LoVo (cell line): ENCODE measurements at regions not wholly inside any gene's neighbourhood (a gene's known extent, or its start where the extent isn't known, plus 50 kb on each side); places are given as distances from the start of the nearest gene placed in this dataset.
"Not testable (repeated sequence)": the region's sequence is repeated elsewhere in the genome, so short reads cannot be mapped to it uniquely, and the experiment has no call there.

Experiments
- DNase-seq: peaks from one replicate; pipeline ENCODE4 v3.0.0-alpha.2; 2016; ENCODE audit warnings: low spot score

DNA sequence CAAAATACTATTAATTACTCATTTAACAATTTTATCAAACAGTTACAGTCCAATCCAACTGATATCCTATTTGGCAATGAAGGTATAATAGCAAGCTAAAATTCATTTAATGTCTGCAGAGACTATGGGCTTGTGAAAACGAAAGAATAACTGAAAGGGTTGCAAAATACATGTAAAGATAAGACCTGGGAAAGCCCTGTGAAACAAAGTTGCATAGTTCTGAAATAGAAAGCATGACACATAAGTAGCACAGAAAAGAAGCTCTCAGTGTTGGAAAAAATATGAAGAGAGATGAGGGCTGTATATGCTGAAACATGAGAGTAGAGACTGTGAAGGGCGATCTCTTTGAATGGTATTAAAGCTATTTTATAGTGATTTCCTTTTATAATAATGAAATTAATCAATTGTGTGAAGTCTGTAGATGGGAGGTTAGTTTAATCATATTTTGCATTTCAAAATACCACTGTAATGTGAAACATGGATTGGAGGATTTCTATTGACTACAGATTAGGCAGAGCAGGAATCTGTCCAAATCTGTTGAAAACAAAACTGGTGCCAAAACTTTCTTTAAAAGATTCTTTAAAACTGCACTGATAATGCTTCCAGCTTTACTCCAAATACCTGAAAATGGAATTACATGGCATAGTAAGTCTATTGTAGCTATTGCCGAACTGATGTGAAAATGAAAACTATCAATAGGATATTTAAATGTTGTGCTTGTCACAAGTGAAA is 1518.9 kb upstream of the B3GALT2 start:
- no peak for DNase-seq

DNA sequence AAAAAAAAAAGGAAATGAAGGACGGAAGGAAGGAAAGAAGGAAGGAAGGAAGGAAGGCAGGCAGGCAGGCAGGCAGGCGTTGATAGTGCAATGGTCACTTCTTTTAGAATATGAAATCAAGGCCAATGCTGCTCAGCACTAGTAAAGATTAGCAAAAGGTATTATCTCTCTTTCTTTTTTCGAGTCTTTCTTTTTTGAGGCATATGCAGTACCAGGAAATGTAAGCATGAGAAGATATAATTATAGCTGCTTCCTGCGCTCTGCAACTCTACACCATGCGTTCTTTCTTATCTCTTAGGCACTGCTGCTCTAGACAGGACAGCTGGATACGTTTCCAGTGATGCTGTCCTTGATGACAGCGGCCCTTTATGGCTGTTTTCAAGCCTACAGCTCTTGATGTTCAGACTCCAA is 1512.5 kb upstream of the B3GALT2 start:
- DNase-seq: no peak

DNA sequence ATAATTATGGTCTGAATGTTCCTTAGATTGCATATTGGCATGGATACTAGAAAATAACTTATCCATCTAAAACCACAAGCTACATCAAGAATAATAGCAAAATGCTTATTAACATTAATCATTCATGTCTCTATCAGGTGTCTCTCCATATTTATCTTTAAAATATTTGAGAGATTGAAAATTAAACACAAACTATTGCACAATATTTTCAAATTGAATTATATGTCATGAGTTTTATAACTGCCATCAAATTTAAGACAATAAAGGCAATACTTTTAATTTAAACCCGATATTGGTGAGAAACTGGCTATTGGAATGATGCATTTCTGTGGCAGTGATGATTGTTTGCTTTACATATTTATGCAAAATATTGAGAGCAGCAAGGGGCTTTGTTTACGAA is 1506.8 kb upstream of the B3GALT2 start:
- no peak for DNase-seq

DNA sequence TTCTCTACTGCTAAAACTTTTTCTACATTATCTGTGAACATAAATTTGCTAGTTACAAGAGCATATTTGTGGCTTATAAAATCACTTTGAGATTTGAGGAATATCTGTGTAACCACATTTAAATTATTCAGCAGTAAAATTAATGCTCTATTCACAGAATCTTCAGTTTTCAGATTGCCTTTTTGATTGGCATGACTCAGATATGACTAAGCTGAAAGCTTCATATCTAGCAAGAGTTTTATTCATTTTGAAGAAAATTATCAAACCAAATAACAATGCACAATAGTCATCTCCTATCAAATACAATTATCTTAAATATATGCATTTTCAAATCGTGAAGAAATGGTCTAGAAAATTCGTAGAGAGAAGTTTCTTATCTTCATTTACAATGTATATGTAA is 1498.2 kb upstream of the B3GALT2 start:
- no peak for DNase-seq

DNA sequence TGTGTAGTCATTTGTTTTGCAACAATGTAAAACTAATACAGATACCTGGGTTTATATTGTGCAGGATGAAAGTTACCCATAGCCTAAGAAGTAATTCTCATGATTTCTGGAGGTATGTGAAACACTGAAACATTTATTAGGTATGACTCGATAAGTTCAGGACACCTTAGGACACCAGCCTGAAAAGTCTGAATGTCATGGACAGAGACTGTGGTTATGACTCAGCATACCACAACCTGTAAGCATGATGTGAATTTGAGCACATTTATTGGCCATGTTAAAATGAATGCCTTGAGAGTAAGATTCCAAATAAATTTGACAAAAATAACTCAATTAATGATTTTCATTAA is 1471.7 kb upstream of the B3GALT2 start:
- peak; percentile 29 for DNase-seq

DNA sequence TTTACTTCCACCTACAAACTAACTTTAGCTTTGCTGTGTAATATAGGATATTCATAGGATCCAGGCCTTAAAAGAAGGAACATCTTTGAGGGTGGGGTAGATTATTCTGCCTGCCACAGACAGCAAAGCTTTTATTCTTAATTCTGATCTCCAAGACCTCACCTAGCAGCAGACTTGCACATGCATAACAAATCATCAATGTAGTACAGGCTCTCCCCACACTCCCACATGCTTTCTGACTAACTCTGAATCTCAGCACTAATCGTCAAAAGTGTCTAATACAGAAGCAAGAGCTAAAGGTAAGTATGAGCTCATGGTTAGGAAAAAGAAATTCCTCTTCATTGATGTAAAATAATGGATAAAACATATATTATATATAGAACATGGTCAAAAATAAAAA is 1468.5 kb upstream of the B3GALT2 start:
- DNase-seq: no peak

DNA sequence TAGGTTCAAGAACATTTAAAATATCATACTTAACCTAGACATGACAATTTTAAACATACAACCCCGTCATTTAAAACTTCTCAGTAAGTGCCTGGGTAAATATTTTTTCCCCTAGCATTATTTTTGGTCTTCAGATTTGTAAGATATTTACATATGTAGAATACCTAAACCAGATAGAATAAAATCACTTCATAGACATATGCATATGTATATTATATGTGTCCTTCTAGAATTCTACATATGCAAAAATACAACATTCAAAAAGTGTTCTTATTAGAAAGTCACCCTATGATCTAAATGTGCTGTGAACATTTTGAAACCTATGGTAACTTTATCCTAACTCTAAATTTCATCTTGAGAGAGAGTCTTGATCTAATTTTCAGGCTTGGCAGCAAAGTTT is 1467.0 kb upstream of the B3GALT2 start:
- no peak for DNase-seq

DNA sequence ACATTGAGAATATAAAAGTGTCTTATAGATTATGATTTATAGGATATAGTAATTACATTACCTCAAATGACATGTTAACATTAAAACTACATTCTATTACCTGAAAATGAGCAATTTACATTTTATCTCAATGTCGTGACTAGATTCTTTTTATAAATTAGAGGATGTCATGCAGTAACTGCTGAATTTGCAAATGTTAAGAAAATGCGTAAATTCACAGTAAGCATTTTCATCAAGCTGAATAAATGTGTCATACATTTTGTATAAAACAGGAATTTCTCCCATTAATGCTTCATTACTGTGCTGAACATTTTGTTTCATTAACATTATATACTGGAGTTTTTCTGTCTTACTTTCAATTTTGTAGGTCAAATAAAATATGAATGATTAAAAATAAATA is 1460.7 kb upstream of the B3GALT2 start:
- no peak for DNase-seq

DNA sequence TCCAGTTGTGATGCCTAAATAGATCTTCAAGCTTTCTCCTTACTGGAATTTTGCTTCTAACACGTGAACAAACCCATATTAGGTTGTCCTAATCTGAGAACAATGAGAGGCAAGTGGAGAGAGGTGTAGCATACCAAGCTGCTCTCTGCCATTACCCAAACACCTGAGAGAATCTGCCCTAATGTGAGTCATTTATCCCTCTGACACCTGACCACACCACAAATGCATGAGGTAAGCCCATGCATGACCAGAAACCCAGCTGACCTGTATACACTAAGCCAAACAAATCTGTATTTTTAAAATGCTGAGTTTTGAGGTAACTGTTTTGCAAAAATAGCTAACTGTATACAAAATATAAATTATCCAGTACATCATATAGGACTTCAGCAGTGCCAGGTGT is 1458.1 kb upstream of the B3GALT2 start:
- no peak for DNase-seq

DNA sequence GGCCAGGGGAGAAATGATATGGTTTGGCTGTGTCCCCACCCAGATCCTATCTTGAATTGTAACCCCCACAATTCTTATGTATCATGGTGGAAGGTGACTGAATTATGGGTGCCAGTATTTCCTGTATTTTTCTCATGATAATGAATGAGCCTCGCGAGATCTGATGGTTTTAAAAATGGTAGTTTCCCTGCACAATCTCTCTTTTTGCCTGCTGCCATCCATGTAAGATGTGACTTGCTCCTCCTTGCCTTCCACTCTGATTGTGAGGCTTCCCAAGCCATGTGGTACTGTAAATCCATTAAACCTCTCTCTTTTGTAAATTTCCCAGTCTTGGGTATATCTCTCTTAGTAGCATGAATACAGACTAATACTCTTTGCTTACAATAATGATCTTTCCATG is 1453.9 kb upstream of the B3GALT2 start:
- no peak for DNase-seq

DNA sequence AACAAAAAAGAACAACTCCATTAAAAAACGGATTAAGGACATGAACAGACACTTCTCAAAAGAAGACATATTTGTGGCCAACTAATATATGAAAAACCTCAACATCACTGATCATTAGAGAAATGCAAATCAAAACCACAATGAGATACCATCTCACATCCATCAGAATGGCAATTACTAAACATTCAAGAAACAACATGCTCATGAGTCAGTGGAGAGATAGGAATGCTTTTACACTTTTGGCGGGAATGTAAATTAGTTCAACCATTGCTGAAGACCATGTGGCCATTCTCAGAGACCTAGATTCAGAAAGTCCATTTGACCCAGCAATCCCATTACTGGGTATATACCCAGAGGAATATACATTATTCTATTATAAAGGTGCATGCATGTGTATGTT is 1442.6 kb upstream of the B3GALT2 start:
- no peak for DNase-seq

DNA sequence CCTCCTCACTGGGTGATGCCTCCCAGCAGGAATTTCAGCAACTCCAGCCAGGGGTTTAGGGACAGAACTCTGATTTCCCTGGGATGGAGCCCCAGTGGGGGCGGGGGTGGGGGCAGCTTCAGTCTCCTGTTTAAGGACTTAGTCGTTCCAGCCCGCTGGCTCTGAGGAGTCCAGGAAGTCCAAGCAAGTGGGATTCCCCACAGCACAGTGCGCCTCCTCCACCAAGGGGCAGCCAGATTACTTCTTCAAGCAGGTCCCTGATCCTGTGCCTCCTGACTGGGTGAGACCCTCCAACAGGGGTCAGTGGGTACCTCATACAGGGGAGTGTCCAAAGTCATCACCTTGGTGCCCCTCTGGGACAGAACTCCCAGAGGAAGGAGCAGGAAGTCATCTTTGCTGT is 1438.4 kb upstream of the B3GALT2 start:
- DNase-seq: no peak

DNA sequence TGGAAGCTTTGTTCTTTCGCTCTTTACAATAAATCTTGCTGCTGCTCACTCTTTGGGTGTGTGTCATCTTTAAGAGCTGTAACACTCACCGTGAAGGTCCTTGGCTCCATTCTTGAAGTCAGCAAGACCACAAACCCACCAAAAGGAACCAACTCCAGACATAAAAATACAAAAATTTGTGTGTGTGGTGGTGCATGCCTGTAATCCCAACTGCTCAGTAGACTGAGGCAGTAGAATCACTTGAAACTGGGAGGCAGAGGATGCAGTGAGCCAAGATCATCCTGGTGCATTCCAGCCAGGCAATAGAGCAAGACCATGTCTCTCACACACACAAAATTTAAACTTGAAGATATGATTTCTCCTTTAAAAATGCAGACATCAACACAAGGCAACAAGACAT is 1431.7 kb upstream of the B3GALT2 start:
- no peak for DNase-seq

DNA sequence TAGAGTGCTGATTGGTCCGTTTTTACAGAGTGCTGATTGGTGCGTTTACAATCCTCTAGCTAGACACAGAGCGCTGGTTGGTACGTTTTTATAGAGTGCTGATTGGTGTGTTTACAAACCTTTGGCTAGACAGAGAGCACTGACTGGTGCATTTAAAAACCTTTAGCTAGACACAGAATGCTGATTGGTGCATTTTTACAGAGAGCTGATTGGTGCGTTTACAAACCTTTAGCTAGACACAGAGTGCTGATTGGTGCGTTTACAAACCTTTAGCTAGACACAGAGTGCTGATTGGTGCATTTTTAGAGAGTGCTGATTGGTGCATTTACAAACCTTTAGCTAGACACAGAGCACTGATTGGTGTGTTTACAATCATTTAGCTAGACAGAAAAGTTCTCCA is 1430.9 kb upstream of the B3GALT2 start:
- not testable (repeated sequence) for DNase-seq

DNA sequence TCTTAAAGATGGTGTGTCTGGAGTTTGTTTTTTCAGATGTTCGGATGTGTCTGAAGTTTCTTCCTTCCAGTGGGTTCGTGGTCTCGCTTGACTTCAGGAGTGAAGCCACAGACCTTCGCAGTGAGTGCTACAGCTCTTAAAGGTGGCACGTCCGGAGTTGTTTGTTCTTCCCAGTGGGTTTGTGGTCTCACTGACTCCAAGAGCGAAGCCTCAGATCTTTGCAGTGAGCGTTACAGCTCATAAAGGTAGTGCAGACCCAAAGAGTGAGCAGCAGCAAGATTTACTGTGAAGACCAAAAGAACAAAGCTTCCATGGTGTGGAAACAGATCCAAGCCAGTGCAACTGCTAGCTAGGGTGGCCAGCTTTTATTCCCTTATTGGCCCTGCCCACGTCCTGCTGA is 1430.4 kb upstream of the B3GALT2 start:
- no peak for DNase-seq

DNA sequence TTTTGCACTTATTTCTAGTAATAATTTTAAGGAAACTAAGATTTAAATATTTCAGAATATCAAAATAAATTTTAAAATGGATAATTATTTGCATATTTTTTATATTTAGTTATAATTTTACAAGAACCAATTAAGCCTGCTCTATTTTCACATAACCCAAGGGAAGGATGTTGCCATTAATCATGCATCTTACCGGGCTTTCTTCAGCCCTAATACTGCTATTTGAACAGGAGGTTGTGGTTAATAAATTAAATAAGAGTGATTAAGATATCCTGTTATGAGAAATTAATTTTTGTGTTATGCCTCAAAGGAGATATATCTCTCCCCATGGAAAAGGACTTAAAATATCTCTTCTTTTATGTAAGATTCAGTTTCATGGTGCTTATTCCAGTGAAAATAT is 1415.8 kb upstream of the B3GALT2 start:
- DNase-seq: no peak

DNA sequence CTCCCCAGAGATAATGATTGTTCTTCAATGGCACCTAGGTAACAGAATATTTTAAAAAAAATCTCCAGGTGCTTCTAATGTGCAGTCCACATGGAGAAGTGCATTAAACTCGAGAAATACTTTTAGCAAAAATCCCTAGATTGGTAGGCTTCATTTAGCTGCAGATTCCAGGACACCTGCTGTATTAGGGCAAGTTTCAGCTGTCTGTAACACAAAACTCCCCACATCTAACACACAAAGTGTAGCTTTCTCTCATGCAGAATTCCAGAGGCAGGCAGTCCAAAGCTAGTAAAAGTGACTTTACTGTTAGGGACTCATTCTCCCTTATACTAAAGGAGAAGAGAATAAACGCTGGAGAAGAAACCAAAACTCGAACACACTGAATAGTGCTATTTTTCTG is 1414.3 kb upstream of the B3GALT2 start:
- DNase-seq: no peak

DNA sequence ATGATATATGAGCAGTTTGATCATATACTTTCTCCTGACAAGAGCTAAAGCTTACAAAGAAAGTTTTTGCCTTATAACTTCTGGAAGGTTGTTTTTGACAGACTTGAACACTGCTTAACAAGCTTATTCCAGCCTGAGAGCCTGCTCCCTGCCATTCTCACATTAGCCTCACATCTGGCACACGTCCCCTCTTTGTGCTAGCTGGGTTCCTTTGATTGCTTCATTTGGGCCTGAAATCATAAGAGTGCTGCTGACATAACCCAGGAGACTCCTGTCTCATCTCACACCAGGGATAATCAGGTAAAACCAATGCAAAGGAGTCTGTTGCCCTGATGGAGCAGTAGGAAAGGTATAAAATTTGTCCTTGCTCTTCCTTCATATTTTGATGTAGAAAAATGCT is 1411.7 kb upstream of the B3GALT2 start:
- no peak for DNase-seq

DNA sequence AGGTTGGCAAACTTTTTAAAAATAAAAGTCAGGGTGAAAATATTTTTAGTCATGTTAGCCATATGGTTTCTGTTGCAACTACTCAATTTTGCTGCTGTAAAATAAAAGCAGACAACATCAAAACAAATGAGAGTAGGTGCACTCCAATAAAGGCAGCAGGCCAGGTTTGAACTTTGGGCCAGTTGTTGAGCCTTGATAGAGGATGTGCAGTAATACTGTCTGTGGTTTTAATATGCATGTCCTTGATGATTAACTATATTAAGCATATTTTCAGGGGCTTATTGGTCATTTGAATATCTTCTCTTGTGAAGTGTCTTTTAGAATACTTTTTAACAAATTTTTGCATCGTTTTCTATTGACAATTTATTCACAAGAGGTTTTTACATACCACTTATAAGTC is 1399.9 kb upstream of the B3GALT2 start:
- DNase-seq: no peak

DNA sequence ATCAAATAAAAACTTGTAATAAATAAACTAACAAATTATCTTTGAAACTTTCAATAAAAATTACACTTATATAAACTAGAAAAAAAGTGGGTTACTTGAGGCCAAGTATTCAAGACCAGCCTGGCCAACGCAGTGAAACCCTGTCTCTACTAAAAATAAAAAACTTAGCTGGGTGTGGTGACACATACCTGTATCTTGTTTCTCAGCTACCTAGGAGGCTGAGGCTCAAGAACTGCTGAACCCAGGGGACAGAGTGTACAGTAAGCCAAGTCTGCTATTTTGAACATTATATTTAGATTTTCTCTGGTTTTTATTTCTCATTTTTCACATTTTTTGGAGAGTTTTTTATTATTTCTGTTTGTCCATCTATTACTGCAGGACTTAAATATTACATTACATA is 1397.6 kb upstream of the B3GALT2 start:
- DNase-seq: no peak

DNA sequence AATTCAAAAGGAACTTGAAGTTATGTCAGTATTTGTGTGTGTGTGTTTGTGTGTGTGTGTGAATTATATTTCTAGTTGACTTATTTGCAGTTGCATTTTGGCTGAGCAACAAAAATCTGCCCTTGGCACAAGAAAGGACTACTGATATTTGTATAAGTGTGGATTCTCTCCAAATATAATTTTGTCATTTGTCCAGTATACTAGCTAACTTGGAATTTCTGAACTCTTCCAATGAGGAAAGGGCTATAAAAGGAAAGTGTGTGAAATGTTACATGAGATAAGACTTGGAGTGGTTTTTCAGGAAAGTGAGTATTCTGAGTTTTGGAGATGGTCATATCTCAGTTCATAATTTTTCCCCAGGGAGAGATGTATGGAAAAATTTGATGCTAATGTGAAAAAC is 1384.1 kb upstream of the B3GALT2 start:
- no peak for DNase-seq

DNA sequence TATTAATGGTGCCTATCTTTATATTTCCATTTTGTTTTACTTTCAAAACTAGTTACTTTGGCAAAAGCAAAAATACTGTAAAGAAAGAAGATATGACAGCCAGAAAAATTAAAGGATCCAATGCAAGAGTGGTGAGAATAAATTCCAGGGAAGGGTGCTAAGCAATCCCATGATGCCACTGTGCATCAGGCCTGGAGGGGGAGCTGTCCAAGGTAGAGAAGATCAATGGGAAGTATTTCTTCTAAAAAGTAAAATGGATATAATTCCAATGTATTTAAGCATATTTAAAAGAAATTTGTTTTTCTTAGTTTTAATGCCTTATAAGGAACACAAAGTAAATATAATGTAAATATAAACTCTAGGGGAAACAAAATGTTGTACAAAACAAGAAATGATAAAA is 1382.2 kb upstream of the B3GALT2 start:
- DNase-seq: no peak

DNA sequence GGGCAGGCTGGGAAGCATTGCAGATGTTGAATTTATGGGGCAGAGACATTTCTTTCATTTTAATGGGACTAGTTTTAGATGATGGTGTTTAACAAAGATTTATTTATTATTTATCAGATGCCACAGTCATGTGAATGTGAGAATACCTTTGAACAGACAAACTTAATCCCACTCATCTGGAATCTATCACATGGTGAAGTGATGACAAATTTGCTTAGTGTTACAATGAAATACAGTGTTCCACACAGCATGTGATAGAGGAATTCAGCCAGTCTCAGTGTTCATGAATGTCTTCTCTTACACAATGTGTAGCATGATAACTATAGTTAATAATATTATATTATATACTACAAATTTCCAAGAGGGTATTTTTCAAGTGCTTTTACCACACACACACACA is 1361.7 kb upstream of the B3GALT2 start:
- no peak for DNase-seq

DNA sequence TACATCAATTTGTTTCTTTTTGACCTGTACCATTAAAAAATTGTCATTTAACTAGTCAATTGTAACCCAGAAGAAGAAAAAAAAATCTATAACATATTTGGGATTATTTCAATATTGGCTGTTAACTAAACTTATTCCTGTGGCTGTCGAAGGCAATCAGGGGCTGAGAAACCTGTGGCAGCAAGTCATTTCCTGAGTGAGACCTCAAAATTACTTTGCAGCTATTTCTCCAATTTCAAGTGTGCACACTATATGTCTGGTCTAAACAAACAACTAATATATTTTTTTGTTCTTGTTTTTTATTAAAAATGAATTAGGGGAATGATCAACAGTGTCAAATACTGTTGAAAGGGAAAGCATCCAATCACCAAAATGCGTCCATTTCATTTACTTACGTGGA is 1357.6 kb upstream of the B3GALT2 start:
- no peak for DNase-seq

DNA sequence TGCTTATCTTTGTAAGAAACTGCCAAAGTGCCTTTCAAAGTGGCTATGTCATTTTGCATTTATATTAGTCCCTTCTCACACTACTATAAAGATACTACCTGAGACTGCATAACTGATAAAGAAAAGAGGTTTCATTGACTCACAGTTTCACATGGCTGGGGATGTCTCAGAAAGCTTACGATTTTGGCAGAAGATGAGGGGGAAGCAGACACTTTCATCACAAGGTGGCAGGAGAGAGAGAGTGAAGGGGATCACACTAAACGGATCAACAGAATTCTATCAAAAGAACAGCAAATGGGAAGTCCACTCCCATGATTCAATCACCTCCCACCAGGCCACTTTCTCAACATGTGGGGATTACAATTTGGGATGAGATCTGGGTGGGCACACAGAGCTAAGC is 1352.0 kb upstream of the B3GALT2 start:
- DNase-seq: no peak
